Left ventricle myocardium inferior (tissue), 1 donor: ENCODE measurements at regions not wholly inside any gene's neighbourhood (a gene's known extent, or its start where the extent isn't known, plus 50 kb on each side); places are given as distances from the start of the nearest gene placed in this dataset.
A peak's percentile ranks its signal among the peaks of the same experiment; 100 is the strongest.

Experiments used
- DNase-seq: peaks from one replicate; pipeline ENCODE4 v3.0.0-alpha.2; 2020
- H3K27ac ChIP-seq: fragments of 200-600 bp; replicated peaks from 2 replicates; pipeline ENCODE4 v1.8.0; 2021
- H3K27me3 ChIP-seq: fragments of 200-600 bp; 2 replicates; pipeline ENCODE4 v1.8.0; 2021; ENCODE audit warnings: low read depth
- H3K36me3 ChIP-seq: fragments of 200-600 bp; 2 replicates; pipeline ENCODE4 v1.8.0; 2021
- H3K4me1 ChIP-seq: fragments of 200-600 bp; 2 replicates; pipeline ENCODE4 v1.8.0; 2021
- H3K4me3 ChIP-seq: fragments of 200-600 bp; 2 replicates; pipeline ENCODE4 v1.8.0; 2021; ENCODE audit warnings: mild to moderate bottlenecking, moderate library complexity
- H3K9me3 ChIP-seq: fragments of 200-600 bp; replicated peaks from 2 replicates; pipeline ENCODE4 v1.8.0; 2021
- CTCF ChIP-seq: fragments of 200-600 bp; IDR thresholded peaks from 2 replicates; pipeline ENCODE4 v1.8.0; 2021; ENCODE audit warnings: antibody characterized with exemption, mild to moderate bottlenecking, borderline replicate concordance
- intact Hi-C: fragments of 100-400 bp; cut with micrococcal nuclease; formaldehyde crosslinking; loops from one replicate; pipeline ENCODE4 v1.11.0; 2022
- donor health status: DM: no; HTN: yes; CAD: no; lungs with severe emphysema.

DNA sequence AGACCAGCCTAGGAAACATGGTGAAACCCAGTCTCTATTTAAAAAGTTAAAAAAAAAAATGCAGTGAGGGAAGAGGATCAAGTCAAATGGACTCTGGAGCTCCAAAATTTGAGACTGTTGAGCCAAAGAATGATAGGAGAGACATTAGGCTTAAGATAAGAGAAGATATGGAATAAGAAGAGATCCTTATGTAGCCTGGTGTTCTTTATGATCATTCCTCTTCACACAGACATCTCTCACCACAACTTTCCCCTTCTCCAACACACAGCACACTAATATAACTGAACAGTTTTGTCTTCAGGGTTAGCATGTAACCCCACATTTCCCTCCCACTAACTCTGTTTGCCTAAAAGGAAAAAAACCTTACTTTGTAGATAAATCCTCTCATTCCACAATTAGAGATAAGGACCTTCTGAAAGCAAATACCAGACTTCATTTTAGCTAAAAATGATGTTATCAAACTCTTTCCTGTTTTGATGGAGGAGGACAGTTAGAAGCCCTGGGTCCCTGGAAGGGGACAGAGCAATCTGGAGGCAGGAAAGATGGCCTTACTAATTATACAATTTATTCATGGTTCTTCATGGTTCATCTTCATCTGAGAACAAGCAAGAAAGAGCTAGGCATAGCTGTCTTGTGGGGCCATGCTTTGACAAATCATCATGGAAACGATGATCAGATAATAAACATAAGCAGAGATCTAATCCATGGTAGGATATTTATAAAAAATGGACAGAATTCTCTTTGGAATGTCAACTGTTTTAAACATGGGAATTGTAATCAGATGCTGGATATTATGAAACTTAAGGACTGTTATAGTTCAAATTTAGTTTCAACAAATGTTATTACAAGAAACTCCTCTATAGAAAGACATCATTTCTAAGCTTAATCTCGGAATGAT lies 96.7 kb upstream of the S1PR1 start:
- TF ChIP-seq CTCF = no peak
- H3K36me3 ChIP-seq = no peaks in the 10 kb centered on the region
- no peak overlapping the region for H3K27ac ChIP-seq
- H3K4me3 ChIP-seq = no peak overlapping the region
- no peaks in the 10 kb centered on the region for H3K27me3 ChIP-seq
- H3K4me1 ChIP-seq = peaks cover 33% of the 10 kb centered on the region
- H3K9me3 ChIP-seq = no peaks in the 10 kb centered on the region
- no peak for DNase-seq
- intact Hi-C loops = loop anchor here (10.0 kb wide), 1 partner anchor 145 kb away; no protein-coding TSS in a partner anchor

GRCh38 chr1:101139130-101139529 lies 97.7 kb upstream of the S1PR1 start:
- H3K36me3 ChIP-seq = no peaks in the 10 kb centered on the region
- TF ChIP-seq CTCF = no peak
- H3K4me3 ChIP-seq = no peak overlapping the region
- no peaks in the 10 kb centered on the region for H3K27me3 ChIP-seq
- no peaks in the 10 kb centered on the region for H3K9me3 ChIP-seq
- H3K4me1 ChIP-seq = peaks cover 33% of the 10 kb centered on the region
- no peak overlapping the region for H3K27ac ChIP-seq
- DNase-seq = no peak
- intact Hi-C loops = loop anchor here (10.0 kb wide), 1 partner anchor 146 kb away; no protein-coding TSS in a partner anchor

DNA sequence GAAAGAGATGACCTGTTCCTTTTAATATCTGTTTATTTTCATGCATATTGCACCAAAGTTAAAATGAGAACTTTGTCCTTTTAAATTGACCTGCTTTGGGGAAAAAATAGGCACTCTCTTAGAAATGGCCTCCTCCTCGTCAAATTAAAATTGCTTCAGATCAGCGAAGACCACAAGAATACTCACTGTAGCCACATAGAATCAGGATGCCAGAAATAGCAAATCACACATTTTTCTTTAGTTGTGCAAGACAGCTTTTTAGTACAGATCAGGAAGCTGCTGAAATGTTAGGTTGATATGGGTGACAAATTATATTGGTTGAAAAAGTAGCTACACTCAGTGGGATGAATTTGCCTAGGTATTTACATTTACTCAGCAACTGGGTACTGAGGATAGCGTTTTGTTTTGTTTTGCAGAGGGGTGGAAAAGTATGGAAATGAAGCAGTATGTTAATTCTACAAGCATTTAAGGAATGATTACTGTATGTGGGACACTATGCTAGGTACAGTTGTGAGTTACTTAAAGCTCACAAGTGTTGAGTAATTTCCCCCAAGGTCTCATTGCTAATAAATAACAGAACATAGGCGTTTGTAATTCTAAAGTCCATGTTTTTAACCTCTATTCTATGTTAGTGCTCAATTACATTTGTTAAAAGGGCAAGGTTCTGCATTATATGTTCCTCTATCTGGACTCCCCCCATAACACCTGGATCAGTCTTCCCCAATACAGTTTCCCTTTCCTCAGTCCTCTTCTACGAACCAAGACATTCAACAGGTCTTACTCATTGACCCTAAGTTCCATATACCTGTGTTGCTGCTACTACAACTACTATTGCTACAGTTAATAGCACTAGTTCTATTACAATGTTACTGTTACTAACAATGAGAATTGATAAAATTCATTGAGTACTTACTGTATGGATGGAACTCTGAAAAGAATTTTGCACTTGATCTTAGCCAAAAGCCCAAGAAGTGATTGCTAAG lies 99.4 kb upstream of the S1PR1 start:
- H3K4me1 ChIP-seq = peaks cover 33% of the 10 kb centered on the region
- peak; percentile 1 for TF ChIP-seq CTCF
- DNase-seq = no peak
- intact Hi-C loops = loop anchor here (10.0 kb wide), 1 partner anchor 147 kb away; no protein-coding TSS in a partner anchor
- H3K27me3 ChIP-seq = no peaks in the 10 kb centered on the region
- H3K4me3 ChIP-seq = no peak overlapping the region
- no peaks in the 10 kb centered on the region for H3K9me3 ChIP-seq
- no peaks in the 10 kb centered on the region for H3K36me3 ChIP-seq
- H3K27ac ChIP-seq = peak overlapping the region; percentile 9

DNA sequence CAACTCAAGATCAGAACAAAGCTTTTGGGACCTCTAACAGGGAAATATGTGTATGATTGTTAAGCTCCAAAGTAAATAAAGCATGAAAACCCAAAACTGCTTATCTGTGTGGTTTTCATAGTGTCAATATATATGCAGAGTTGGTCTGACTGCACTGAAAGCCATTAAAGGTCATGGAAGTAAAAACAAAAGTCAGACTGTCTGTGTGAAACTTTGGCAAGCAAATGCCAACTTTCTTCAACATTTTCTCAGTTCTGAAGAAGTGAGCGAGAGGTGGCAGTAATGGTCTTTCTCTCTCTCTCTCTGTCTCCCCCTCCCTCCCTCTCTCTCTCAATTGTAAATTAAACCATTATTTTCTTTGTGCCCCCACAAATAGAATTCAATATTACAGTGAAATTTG lies 100.1 kb upstream of the S1PR1 start:
- no peaks in the 10 kb centered on the region for H3K27me3 ChIP-seq
- no peak for DNase-seq
- TF ChIP-seq CTCF = peak; percentile 46
- H3K4me1 ChIP-seq = peaks cover 33% of the 10 kb centered on the region
- H3K36me3 ChIP-seq = no peaks in the 10 kb centered on the region
- no peaks in the 10 kb centered on the region for H3K9me3 ChIP-seq
- intact Hi-C loops = loop anchor here (10.0 kb wide), 1 partner anchor 148 kb away; no protein-coding TSS in a partner anchor
- no peak overlapping the region for H3K4me3 ChIP-seq
- H3K27ac ChIP-seq = peak overlapping the region; percentile 9

DNA sequence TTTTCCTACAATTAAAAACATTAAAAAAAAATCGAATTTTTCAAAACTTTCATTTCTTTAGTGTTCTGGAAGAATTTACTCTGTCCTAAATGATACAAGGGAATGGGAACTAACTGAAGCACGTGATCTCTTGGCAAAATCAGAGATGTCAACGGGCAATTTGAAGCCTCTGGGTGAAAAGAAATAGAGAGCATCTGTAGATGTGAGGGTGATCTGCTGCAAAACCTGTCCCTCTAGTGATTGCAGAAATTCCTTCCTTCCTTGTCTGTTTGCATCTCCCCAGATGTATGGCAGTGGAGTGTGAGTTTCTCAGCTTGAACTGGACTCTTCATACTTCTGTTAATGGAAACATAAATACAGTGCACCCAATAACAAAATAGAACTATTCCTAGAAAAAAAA lies 100.5 kb upstream of the S1PR1 start:
- Histone ChIP-seq H3K4me1 (peaks cover 33% of the 10 kb centered on the region), H3K4me3 (no peak overlapping the region), H3K9me3 (no peaks in the 10 kb centered on the region), H3K36me3 (no peaks in the 10 kb centered on the region), H3K27ac (peak overlapping the region; percentile 9), H3K27me3 (no peaks in the 10 kb centered on the region)
- no peak for TF ChIP-seq CTCF
- intact Hi-C loops = loop anchor here (10.0 kb wide), 1 partner anchor 149 kb away; no protein-coding TSS in a partner anchor
- DNase-seq = no peak
